WTC11 (cell line): ENCODE measurements at regions not wholly inside any gene's neighbourhood (a gene's known extent, or its start where the extent isn't known, plus 50 kb on each side); places are given as distances from the start of the nearest gene placed in this dataset.

ENCODE experiments used
- AFF4 ChIP-seq: sonication (generic); formaldehyde crosslinking; IDR thresholded peaks from 2 replicates; pipeline ENCODE4 v1.8.1; 2023; ENCODE audit warnings: mild to moderate bottlenecking, missing genetic modification reagents, borderline replicate concordance
- AR ChIP-seq: fragments of 250-450 bp; sonication (Bioruptor Pico); IDR thresholded peaks from 2 replicates; pipeline ENCODE4 v1.9.0; 2021; ENCODE audit warnings: mild to moderate bottlenecking
- ATF2 ChIP-seq: sonication (generic); formaldehyde crosslinking; IDR thresholded peaks from 2 replicates; pipeline ENCODE4 v1.8.1; 2022; ENCODE audit warnings: low read depth, missing genetic modification reagents, borderline replicate concordance
- E2F4 ChIP-seq: sonication (generic); formaldehyde crosslinking; IDR thresholded peaks from 2 replicates; pipeline ENCODE4 v1.8.1; 2022; ENCODE audit warnings: low read depth, mild to moderate bottlenecking, moderate library complexity, missing genetic modification reagents, borderline replicate concordance
- GRHL2 ChIP-seq: fragments of 250-450 bp; sonication (Bioruptor Pico); IDR thresholded peaks from 2 replicates; pipeline ENCODE4 v1.8.0; 2022; ENCODE audit warnings: mild to moderate bottlenecking, moderate library complexity; ENCODE audit not compliant: insufficient replicate concordance, severe bottlenecking
- MYBL2 ChIP-seq: sonication (generic); formaldehyde crosslinking; IDR thresholded peaks from 2 replicates; pipeline ENCODE4 v1.8.1; 2023; ENCODE audit warnings: mild to moderate bottlenecking, moderate library complexity, missing genetic modification reagents
- NFE2L1 ChIP-seq: sonication (generic); formaldehyde crosslinking; IDR thresholded peaks from 2 replicates; pipeline ENCODE4 v1.8.1; 2023; ENCODE audit warnings: missing genetic modification reagents
- PRDM15 ChIP-seq: sonication (generic); formaldehyde crosslinking; IDR thresholded peaks from 2 replicates; pipeline ENCODE4 v1.8.0; 2022; ENCODE audit warnings: missing genetic modification reagents
- TEAD1 ChIP-seq: sonication (generic); formaldehyde crosslinking; IDR thresholded peaks from 2 replicates; pipeline ENCODE4 v1.8.0; 2022; ENCODE audit warnings: mild to moderate bottlenecking, missing genetic modification reagents
- ZNF416 ChIP-seq: fragments of 250-450 bp; sonication (Bioruptor Pico); IDR thresholded peaks from 2 replicates; pipeline ENCODE4 v1.9.0; 2021; ENCODE audit warnings: mild to moderate bottlenecking, inconsistent platforms
- ZNF532 ChIP-seq: fragments of 250-450 bp; sonication (Bioruptor Pico); IDR thresholded peaks from 2 replicates; pipeline ENCODE4 v1.9.0; 2021; ENCODE audit warnings: mild to moderate bottlenecking, borderline replicate concordance

- no peak for TF ChIP-seq ZNF532
- no peak for TF ChIP-seq MYBL2 (CRISPR knock-in tag)
- TF ChIP-seq PRDM15 (CRISPR knock-in tag) = no peak
- no peak for TF ChIP-seq TEAD1 (CRISPR knock-in tag)
- no peak for TF ChIP-seq E2F4
- TF ChIP-seq AR (CRISPR knock-in tag) = no peak
- no peak for TF ChIP-seq NFE2L1 (CRISPR knock-in tag)
- TF ChIP-seq ATF2 = no peak
- no peak for TF ChIP-seq GRHL2 (CRISPR knock-in tag)
- TF ChIP-seq AFF4 (CRISPR knock-in tag) = no peak
- no peak for TF ChIP-seq ZNF416
Observed at GRCh38 chr18:42157420-42157819, 202.4 kb downstream of the PIK3C3 start (continued).
